Endodermal cell (in vitro differentiated cells): ENCODE measurements at regions not wholly inside any gene's neighbourhood (a gene's known extent, or its start where the extent isn't known, plus 50 kb on each side); places are given as distances from the start of the nearest gene placed in this dataset.

Experiments used
- DNase-seq: peaks from one replicate; pipeline ENCODE4 v3.0.0-alpha.2; 2017
- H3K27ac ChIP-seq: 2 replicates; pipeline ENCODE4 v1.5.1; 2013; ENCODE audit warnings: mild to moderate bottlenecking, low read depth, low read length, moderate library complexity
- H3K27me3 ChIP-seq: 2 replicates; pipeline ENCODE4 v1.6.1; 2013; ENCODE audit warnings: mild to moderate bottlenecking, low read length, moderate library complexity; ENCODE audit not compliant: insufficient read depth, control insufficient read depth, poor library complexity, severe bottlenecking
- H3K36me3 ChIP-seq: 2 replicates; pipeline ENCODE4 v1.7.0; 2013; ENCODE audit warnings: mild to moderate bottlenecking, low read length, moderate library complexity; ENCODE audit not compliant: control insufficient read depth, insufficient read depth
- H3K4me1 ChIP-seq: one replicate; pipeline ENCODE4 v1.7.0; 2013; ENCODE audit warnings: low read length; ENCODE audit not compliant: control insufficient read depth, insufficient read depth
- H3K4me3 ChIP-seq: 2 replicates; pipeline ENCODE4 v1.5.1; 2013; ENCODE audit warnings: mild to moderate bottlenecking, low read length, moderate library complexity
- H3K9ac ChIP-seq: 2 replicates; pipeline ENCODE4 v1.6.1; 2013; ENCODE audit warnings: mild to moderate bottlenecking, low read length, moderate library complexity; ENCODE audit not compliant: poor library complexity, severe bottlenecking; ENCODE audit errors: extremely low read depth
- H3K9me3 ChIP-seq: 2 replicates; pipeline ENCODE4 v1.6.1; 2013; ENCODE audit warnings: mild to moderate bottlenecking, low read length, moderate library complexity; ENCODE audit not compliant: control insufficient read depth
- H3K27ac Mint-ChIP-seq: 2 replicates; pipeline ENCODE4 v1.8.0; 2020; ENCODE audit warnings: mixed read lengths
- H3K27me3 Mint-ChIP-seq: 2 replicates; pipeline ENCODE4 v1.8.0; 2021; ENCODE audit warnings: mild to moderate bottlenecking, mixed read lengths; ENCODE audit not compliant: insufficient read depth
- H3K36me3 Mint-ChIP-seq: 2 replicates; pipeline ENCODE4 v1.8.0; 2020; ENCODE audit warnings: low read depth, mixed read lengths
- H3K4me1 Mint-ChIP-seq: 2 replicates; pipeline ENCODE4 v1.8.0; 2020; ENCODE audit warnings: mixed read lengths
- H3K4me3 Mint-ChIP-seq: 2 replicates; pipeline ENCODE4 v1.8.0; 2020; ENCODE audit warnings: mild to moderate bottlenecking, moderate library complexity, mixed read lengths
- H3K9me3 Mint-ChIP-seq: 2 replicates; pipeline ENCODE4 v1.8.0; 2020; ENCODE audit warnings: mild to moderate bottlenecking, mixed read lengths
- WGBS, 2 experiments: methylation state at CpG; one replicate each; pipeline versions ENCODE4 v1.1.5 to v1.1.7; 2013; ENCODE audit warnings: missing lambda C conversion rate in 2 of 2, mixed read lengths in 1 of 2; ENCODE audit not compliant: insufficient coverage in 1 of 2, insufficient read length in 1 of 2; 5-methylcytosine and 5-hydroxymethylcytosine counted together
- TF ChIP-seq, protein P1 (sequence below): fragments of 200-600 bp; sonication (generic); conservative IDR thresholded peaks from 2 replicates; pipeline ENCODE4 v1.5.0; 2021; ENCODE audit warnings: antibody characterized with exemption, mild to moderate bottlenecking

DNA sequence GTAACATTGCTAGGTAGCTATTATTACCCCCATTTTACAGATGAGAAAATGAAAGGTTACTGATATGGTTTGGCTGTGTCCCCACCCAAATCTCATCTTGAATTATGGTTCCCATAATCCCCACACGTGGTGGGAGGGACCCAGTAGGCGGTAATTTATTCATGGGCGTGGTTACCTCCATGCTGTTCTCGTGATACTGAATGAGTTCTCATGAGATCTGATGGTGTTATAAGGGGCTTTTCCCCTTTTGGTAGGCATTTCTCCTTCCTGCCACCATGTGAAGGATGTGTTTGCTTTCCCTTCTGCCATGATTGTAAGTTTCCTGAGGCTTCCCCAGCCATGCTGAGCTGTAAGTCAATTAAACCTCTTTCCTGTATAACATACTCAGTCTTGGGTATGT, 252.1 kb downstream of the OPA1 start:
- Mint-ChIP-seq H3K4me3 (no peak overlapping the region), H3K36me3 (no peaks in the 10 kb centered on the region)
- no peaks in the 10 kb centered on the region for H3K36me3 ChIP-seq

GRCh38 chr3:193846569-193846968, 253.6 kb downstream of the OPA1 start:
- Histone ChIP-seq H3K4me1 (peaks cover 18% of the 10 kb centered on the region), H3K27ac (no peak overlapping the region), H3K9me3 (peaks cover 4% of the 10 kb centered on the region), H3K9ac (no peak overlapping the region), H3K4me3 (no peak overlapping the region), H3K36me3 (no peaks in the 10 kb centered on the region), H3K27me3 (peaks cover 23% of the 10 kb centered on the region)
- Mint-ChIP-seq H3K27me3 (peaks cover 19% of the 10 kb centered on the region), H3K36me3 (no peaks in the 10 kb centered on the region), H3K27ac (no peak overlapping the region), H3K9me3 (peaks cover 18% of the 10 kb centered on the region), H3K4me1 (peaks cover 41% of the 10 kb centered on the region), H3K4me3 (no peak overlapping the region)
- TF ChIP-seq, protein P1, sequence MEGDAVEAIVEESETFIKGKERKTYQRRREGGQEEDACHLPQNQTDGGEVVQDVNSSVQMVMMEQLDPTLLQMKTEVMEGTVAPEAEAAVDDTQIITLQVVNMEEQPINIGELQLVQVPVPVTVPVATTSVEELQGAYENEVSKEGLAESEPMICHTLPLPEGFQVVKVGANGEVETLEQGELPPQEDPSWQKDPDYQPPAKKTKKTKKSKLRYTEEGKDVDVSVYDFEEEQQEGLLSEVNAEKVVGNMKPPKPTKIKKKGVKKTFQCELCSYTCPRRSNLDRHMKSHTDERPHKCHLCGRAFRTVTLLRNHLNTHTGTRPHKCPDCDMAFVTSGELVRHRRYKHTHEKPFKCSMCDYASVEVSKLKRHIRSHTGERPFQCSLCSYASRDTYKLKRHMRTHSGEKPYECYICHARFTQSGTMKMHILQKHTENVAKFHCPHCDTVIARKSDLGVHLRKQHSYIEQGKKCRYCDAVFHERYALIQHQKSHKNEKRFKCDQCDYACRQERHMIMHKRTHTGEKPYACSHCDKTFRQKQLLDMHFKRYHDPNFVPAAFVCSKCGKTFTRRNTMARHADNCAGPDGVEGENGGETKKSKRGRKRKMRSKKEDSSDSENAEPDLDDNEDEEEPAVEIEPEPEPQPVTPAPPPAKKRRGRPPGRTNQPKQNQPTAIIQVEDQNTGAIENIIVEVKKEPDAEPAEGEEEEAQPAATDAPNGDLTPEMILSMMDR = no peak
- DNase-seq = no peak
- 92 to 94% methylated on average over 2 of the region's 2 CpGs for WGBS, 2 experiments

More for the DNA sequence above, 252.1 kb downstream of the OPA1 start:
- peaks cover 18% of the 10 kb centered on the region for H3K4me1 ChIP-seq
- H3K4me1 Mint-ChIP-seq = peaks cover 38% of the 10 kb centered on the region
- TF ChIP-seq, protein P1 = no peak
- no peak overlapping the region for H3K27ac Mint-ChIP-seq
- H3K9me3 ChIP-seq = peaks cover 4% of the 10 kb centered on the region
- H3K9ac ChIP-seq = no peak overlapping the region
- peaks cover 18% of the 10 kb centered on the region for H3K9me3 Mint-ChIP-seq
- DNase-seq = peak; percentile 1
- WGBS, 2 experiments = 92 to 94% methylated on average over 4 of the region's 4 CpGs
- H3K27ac ChIP-seq = no peak overlapping the region
- H3K27me3 Mint-ChIP-seq = peaks cover 18% of the 10 kb centered on the region
- peaks cover 22% of the 10 kb centered on the region for H3K27me3 ChIP-seq
- H3K4me3 ChIP-seq = no peak overlapping the region

DNA sequence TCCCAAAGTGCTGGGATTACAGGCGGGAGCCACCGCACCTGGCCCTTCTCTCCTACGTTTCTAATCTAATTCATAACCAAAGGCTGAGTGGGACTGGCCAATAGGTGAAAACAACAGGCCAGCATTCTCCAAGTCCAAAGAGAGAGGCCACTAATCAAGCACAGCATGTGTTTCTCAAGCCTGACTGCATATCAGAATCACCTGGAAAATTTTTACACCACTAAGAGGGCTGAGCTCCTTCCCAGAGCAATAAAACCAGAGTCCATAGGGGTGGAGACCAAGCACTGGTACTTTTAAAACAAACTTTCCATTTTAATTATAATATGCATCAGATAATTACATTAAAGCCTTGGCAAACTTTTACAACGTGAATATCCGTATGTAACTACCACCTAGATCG, 254.4 kb downstream of the OPA1 start:
- Histone ChIP-seq H3K4me1 (peaks cover 23% of the 10 kb centered on the region), H3K9ac (no peak overlapping the region), H3K27ac (no peak overlapping the region), H3K9me3 (peaks cover 4% of the 10 kb centered on the region), H3K27me3 (peaks cover 23% of the 10 kb centered on the region), H3K36me3 (no peaks in the 10 kb centered on the region), H3K4me3 (no peak overlapping the region)
- peaks cover 19% of the 10 kb centered on the region for H3K27me3 Mint-ChIP-seq
- 89 to 100% methylated on average over 3 to 6 of the region's 6 CpGs for whole genome bisulfite sequencing, 2 experiments
- H3K9me3 Mint-ChIP-seq = peaks cover 18% of the 10 kb centered on the region
- H3K4me1 Mint-ChIP-seq = peaks cover 45% of the 10 kb centered on the region
- no peak for DNase-seq
- H3K27ac Mint-ChIP-seq = no peak overlapping the region
- TF ChIP-seq, protein P1 = no peak
- no peak overlapping the region for H3K4me3 Mint-ChIP-seq
- no peaks in the 10 kb centered on the region for H3K36me3 Mint-ChIP-seq
